HepG2 (cell line): ENCODE measurements at regions not wholly inside any gene's neighbourhood (a gene's known extent, or its start where the extent isn't known, plus 50 kb on each side); places are given as distances from the start of the nearest gene placed in this dataset.

Experiments
- ATAC-seq: fragments of 200-7000 bp; cut with Tn5 transposase; 3 replicates; pipeline ENCODE4 v1.9.1; 2020; ENCODE audit warnings: mild to moderate bottlenecking, moderate library complexity
- BruUV-seq: library from RNA; stranded (reverse); fragments of 400-500 nt; replicated peaks from 2 replicates; lab custom pipeline; 2021; lab: Mats Ljungman, UMichigan
- CTCF ChIA-PET: fragments of 300-600 bp; formaldehyde crosslinking; extraction: SDS; loops from one replicate; lab custom pipeline; 2021; ENCODE audit warnings: low total read pairs, inconsistent platforms, low intra/inter-chr PET ratio; lab: Yijun Ruan, JAX
- POLR2A ChIA-PET: fragments of 350-600 bp; sonication (Branson Sonifier 250); formaldehyde crosslinking; loops from one replicate; lab custom pipeline; 2020; ENCODE audit warnings: antibody characterized with exemption, inconsistent platforms; lab: Yijun Ruan, JAX
- DNase-seq: peaks from one replicate; pipeline ENCODE4 v3.0.0-alpha.2; 2015; ENCODE audit warnings: low spot score
- FAIRE-seq: peaks from 3 replicates; lab custom pipeline; 2011; peaks lifted over from hg19 to GRCh38; lab: Jason Lieb, UNC
- H2AFZ ChIP-seq: one replicate; pipeline ENCODE4 v1.6.1; 2011; ENCODE audit warnings: low read length, inconsistent platforms
- H3K27ac ChIP-seq: fragments of 300-600 bp; 3 replicates; pipeline ENCODE4 v1.8.0; 2011; ENCODE audit warnings: mixed run types, mild to moderate bottlenecking, mixed read lengths, low read length, inconsistent platforms; ENCODE audit not compliant: insufficient read depth; ENCODE audit errors: extremely low read length
- H3K27me3 ChIP-seq, 2 experiments: fragments of 200-600 bp in 1 of 2; 2 replicates in 1 of 2; 3 replicates in 1 of 2; pipeline versions ENCODE4 v1.6.0 to v1.8.0; 2011; ENCODE audit warnings: low read length in 2 of 2, mild to moderate bottlenecking in 2 of 2, moderate library complexity in 2 of 2, inconsistent platforms in 1 of 2; ENCODE audit not compliant: insufficient read depth in 2 of 2, control insufficient read depth in 1 of 2
- H3K36me3 ChIP-seq, 2 experiments: fragments of 200-600 bp in 1 of 2; replicated peaks in 1 of 2; 2 replicates in 1 of 2; 3 replicates in 1 of 2; pipeline versions ENCODE4 v1.5.1 to v1.8.0; 2011; ENCODE audit warnings: low read length in 2 of 2, inconsistent platforms in 1 of 2; ENCODE audit not compliant: insufficient read depth in 2 of 2, control insufficient read depth in 1 of 2
- H3K4me1 ChIP-seq: 2 replicates; pipeline ENCODE4 v1.5.1; 2012; ENCODE audit warnings: low read length, inconsistent platforms; ENCODE audit not compliant: insufficient read depth
- H3K4me2 ChIP-seq: 2 replicates; pipeline ENCODE4 v1.6.0; 2011; ENCODE audit warnings: low read depth, low read length, inconsistent platforms
- H3K4me3 ChIP-seq, 3 experiments: fragments of 200-600 bp in 1 of 3; sonication (generic), shearing (Covaris generic) in 1 of 3; replicated peaks in 1 of 3; 2 replicates each; pipeline ENCODE4 v1.5.1; 2011 to 2016; ENCODE audit warnings: low read length in 3 of 3, inconsistent platforms in 2 of 3, low read depth in 2 of 3, mild to moderate bottlenecking in 2 of 3, control low read depth in 1 of 3, mixed read lengths in 1 of 3; ENCODE audit not compliant: insufficient read depth in 1 of 3
- H3K79me2 ChIP-seq: one replicate; pipeline ENCODE4 v1.6.1; 2011; ENCODE audit warnings: low read length, inconsistent platforms; ENCODE audit not compliant: insufficient read depth
- H3K9ac ChIP-seq: 2 replicates; pipeline ENCODE4 v1.6.0; 2011; ENCODE audit warnings: mild to moderate bottlenecking, low read depth, low read length, inconsistent platforms; ENCODE audit not compliant: insufficient read depth
- H3K9me3 ChIP-seq: 2 replicates; pipeline ENCODE4 v1.5.1; 2012; ENCODE audit warnings: mild to moderate bottlenecking, low read length
- H4K20me1 ChIP-seq: 2 replicates; pipeline ENCODE4 v1.6.0; 2011; ENCODE audit warnings: inconsistent platforms, mild to moderate bottlenecking, low read length, moderate library complexity; ENCODE audit not compliant: insufficient read depth
- AHDC1 ChIP-seq: sonication (generic); formaldehyde crosslinking; IDR thresholded peaks from 2 replicates; pipeline ENCODE4 v1.5.1; 2020; ENCODE audit warnings: mild to moderate bottlenecking, missing genetic modification reagents, borderline replicate concordance
- ETV6 ChIP-seq: sonication (generic); formaldehyde crosslinking; conservative IDR thresholded peaks from 2 replicates; pipeline ENCODE4 v1.4.0; 2020; ENCODE audit warnings: missing genetic modification reagents
- MEF2D ChIP-seq: sonication (generic); formaldehyde crosslinking; IDR thresholded peaks from 2 replicates; pipeline ENCODE4 v1.5.1; 2020; ENCODE audit warnings: mild to moderate bottlenecking, missing genetic modification reagents
- MTA1 ChIP-seq: sonication (generic); formaldehyde crosslinking; IDR thresholded peaks from 2 replicates; pipeline ENCODE4 v1.4.0; 2020; ENCODE audit warnings: missing genetic modification reagents, mild to moderate bottlenecking, borderline replicate concordance
- WGBS: methylation state at CpG from one replicate; pipeline ENCODE4 v1.1.6; 2017; ENCODE audit warnings: low lambda C conversion rate; 5-methylcytosine and 5-hydroxymethylcytosine counted together
- in situ Hi-C: cut with HindIII; loops from 2 replicates; pipeline ENCODE4 v1.10.0; 2017; ENCODE audit warnings: low pct_unique_long_range_greater_than_20kb; ENCODE audit not compliant: extremely low pct_ligation_motif_present
- intact Hi-C: fragments of 100-400 bp; cut with micrococcal nuclease; formaldehyde crosslinking; loops from one replicate; pipeline ENCODE4 v1.10.0; 2022; ENCODE audit not compliant: unreplicated experiment

GRCh38 chr1:114298008-114298407, 144.3 kb upstream of the SYT6 start:
- no peak for DNase-seq
- in situ Hi-C loops = loop anchor here (25.0 kb wide), 1 partner anchor 461 kb away; no protein-coding TSS in a partner anchor
- CTCF ChIA-PET = no interaction called here
- Histone ChIP-seq H3K4me2 (no peak overlapping the region), H3K4me3 (no peak overlapping the region), H3K9ac (no peak overlapping the region), H3K9me3 (no peaks in the 10 kb centered on the region), H3K27me3 (peaks cover 6 to 61% of the 10 kb centered on the region in 2 experiments), H3K27ac (no peak overlapping the region), H3K79me2 (no peaks in the 10 kb centered on the region), H4K20me1 (no peaks in the 10 kb centered on the region), H2AFZ (no peak overlapping the region), H3K36me3 (no peaks in the 10 kb centered on the region), H3K4me1 (no peaks in the 10 kb centered on the region)
- FAIRE-seq = no peak
- BruUV-seq = no TSS peak
- POLR2A ChIA-PET = no interaction called here
- TF ChIP-seq AHDC1 (CRISPR knock-in tag) (no peak), ETV6 (CRISPR knock-in tag) (no peak), MEF2D (CRISPR knock-in tag) (no peak), MTA1 (CRISPR knock-in tag) (no peak)
- intact Hi-C loops = no loop called here
- 28% methylated on average over 12 of the region's 12 CpGs for WGBS
- ATAC-seq = no peak
